ENCODE measurements at regions not wholly inside any gene's neighbourhood (a gene's known extent, or its start where the extent isn't known, plus 50 kb on each side); places are given as distances from the start of the nearest gene placed in this dataset.

- TF ChIP-seq CTCF (IDR thresholded peaks at IDR 0.05) (no peak), POLR2AphosphoS5 (IDR thresholded peaks at IDR 0.05) (no peak), POLR2A (IDR thresholded peaks at IDR 0.05) (no peak)
These were observed 87.2 kb upstream of the SMURF2 start for GRCh38 chr17:64749306-64749705.

All from upper lobe of left lung (tissue), 4 donors.